GM18870 (cell line): ENCODE measurements at regions not wholly inside any gene's neighbourhood (a gene's known extent, or its start where the extent isn't known, plus 50 kb on each side); places are given as distances from the start of the nearest gene placed in this dataset.

ENCODE experiments used
- ATAC-seq: cut with Tn5 transposase; IDR thresholded peaks from one replicate; pipeline ENCODE4 v1.9.1; 2021; ENCODE audit warnings: moderate library complexity; ENCODE audit not compliant: unreplicated experiment

DNA sequence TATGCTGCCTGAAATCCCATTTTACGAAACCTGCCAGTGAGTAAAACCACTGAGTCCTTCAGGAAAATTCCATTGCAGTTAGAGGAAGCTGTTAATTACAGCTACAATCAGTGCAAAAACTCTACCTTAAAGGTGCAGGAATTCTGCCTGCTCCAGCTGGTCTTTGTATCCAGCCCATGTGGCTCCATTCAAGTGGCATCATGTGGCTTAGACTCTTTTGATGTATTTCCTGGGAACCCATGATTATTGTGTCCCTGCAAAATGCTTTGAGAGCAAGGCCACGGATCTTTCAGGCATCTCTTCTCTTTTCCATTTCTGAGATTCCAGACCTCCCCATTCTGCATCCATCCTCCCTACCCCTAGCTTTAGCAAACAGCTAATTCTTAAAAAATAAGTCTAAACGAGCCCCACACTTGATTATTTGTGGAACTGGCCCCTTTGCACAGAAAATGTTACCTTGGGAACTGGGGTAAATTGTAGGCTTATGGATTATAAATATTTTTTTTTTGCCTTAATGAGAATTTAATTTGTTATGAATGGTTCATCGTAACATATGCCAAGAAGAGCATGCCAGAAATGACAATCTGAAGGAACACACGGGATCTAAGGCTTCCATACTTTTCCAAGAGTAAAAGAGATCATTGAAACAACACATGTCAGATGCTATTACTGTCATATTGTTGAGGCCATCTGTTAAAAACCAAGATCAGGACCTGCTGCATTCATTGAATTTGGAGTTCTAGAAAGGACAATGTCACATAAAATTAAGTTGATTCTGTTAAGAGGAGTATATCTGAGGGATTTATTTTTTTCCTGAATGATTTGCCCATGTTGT, 144.6 kb downstream of the TPH2 start:
- no peak for ATAC-seq

DNA sequence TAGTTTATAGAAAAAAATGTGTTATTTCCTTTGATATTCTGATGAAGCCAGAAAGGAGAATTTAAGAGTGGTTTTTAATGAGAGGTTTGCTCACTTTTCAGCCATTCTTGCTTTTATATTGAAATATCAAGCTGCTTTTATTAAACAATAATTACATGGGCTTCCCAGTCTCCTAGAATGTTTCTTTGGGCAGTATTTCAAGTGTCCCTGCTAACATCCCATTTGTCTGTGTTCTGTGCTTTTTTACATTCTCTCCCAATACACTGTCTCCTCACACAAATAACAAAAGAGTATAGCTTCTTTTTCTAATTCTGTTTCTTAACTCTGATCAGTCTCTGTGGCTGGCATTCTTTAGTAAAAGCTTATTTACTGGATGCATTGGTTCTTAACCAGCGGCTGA, 145.4 kb downstream of the TPH2 start:
- ATAC-seq, result no peak

DNA sequence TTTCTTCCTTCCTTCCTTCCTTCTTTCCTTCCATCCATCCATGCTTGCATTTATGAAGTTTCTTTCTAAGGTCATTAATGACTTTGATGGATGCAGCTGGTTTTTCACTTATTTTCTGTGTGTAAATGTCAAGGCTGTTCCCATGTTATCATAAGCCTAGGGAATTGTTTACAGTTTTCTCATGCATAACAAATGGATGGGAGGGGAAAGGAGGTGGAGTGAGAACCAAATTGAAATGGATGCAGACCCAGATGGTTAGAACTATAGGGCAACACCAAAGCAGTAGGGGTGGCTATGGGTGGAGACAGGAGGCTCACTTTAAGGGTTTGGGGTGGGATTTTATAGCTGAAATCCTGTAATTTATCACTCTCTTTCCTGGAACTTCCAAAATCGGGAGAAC, 146.2 kb downstream of the TPH2 start:
- no peak for ATAC-seq

DNA sequence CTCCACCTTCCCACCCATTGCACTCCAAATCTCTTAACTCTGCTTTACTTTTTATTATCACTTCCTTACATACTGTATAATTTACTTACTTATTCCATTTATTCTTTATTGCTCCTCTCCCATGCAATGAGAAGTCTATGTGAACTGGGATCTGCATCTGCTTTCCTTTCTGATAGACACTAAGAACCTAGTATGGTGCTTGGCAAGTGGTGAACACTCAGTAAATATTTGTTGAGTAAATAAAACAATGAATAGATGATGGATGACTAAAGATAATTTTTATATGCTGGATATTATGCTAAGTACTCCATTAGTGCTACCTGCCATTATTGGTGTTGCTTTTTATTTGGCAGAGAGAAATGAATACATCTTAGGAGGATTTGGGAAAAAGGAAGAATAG, 151.0 kb downstream of the TPH2 start:
- ATAC-seq, result no peak

DNA sequence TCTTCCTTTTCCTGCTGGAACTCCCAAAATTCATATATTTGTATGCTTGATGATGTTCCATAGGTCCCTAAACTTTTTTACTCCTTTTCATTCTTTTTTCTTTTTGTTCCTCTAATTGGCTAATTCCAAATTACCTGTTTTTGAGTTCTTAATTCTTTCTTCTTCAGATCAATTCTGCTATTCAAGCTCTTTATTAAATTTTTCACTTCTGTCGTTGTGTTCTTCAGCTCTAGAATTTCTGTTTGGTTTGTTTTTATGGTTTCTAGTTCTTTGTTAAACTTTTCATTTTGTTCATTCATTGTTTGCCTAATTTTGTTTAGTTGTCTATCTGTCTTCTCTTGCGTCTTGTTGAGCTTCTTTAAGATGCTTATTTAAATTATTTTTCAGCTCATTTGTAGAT, 154.8 kb downstream of the TPH2 start:
- no peak for ATAC-seq

DNA sequence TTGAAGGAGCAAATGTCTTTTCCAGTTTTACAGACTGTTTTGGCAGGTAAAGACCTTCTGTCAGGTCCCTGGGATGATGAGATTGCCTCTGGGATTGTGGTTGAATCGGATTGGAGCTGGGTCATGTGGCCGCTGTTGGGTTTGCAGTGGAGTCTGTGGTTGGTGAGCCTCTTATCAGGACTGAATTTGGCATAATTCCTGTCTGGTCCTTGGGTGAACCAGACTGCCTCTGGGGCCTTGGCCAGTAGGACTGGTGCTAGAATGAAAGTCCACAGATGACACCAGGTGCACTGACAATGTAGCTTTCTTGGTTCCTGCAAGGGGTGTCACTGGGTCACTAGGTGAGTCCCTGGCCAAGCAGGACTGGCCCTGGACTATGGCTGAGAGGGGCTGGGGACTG, 155.3 kb downstream of the TPH2 start:
- no peak for ATAC-seq

DNA sequence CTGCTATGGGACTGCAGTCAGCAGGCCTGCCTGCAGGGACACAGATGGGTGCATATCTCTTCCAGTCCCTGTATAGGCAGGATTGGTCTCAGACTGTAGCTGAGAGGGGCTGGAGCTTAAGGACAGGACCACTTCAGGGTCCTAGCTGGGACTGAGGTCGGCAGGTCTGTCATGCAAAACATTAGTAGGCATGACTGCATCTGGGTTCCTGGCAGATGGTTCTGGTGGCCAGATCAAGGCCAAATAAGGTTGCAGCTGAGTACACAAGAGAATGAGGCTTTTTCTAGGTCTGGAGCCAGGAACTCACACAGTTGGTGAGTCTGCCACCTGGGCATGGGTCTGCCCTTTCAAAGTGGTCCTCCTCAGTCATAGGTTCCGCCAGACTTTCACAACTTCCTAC, 155.8 kb downstream of the TPH2 start:
- no peak for ATAC-seq

DNA sequence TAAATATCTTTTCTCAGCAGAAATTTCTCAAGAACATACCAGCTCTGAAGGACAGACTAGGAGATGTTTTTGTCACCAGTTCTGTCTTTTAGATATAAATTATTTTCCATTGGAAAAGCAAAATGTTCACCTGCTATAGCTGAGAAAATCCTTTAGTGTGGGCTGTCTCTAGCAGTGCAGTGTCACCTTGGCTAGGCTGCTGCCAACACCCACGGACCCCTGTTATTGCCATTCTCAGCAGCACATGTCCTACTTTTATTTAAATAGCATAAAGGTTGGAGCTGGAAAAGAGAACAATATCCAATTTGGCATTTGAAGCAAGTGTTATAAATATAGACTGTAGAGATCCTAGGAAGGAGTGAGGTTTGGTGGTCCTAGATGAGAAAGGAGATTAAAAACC, 156.4 kb downstream of the TPH2 start:
- ATAC-seq, result no peak

DNA sequence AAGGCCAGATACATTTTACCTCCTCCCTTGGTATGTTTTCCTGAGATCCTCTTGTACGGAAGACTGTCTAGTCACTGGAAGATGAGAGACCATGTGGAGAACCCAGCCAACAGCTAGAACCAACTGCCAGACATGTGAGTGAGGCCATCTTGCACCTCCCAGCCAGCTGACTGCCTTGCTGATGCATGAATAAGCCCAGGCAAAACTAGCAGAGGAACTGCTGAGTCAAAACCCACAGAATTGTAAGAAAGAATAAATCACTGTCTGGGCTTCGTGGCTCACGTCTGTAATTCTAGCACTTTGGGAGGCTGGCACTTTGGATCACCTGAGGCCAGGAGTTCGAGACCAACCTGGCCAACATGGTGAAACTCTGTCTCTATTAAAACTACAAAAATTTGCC, 160.0 kb downstream of the TPH2 start:
- ATAC-seq, result no peak

DNA sequence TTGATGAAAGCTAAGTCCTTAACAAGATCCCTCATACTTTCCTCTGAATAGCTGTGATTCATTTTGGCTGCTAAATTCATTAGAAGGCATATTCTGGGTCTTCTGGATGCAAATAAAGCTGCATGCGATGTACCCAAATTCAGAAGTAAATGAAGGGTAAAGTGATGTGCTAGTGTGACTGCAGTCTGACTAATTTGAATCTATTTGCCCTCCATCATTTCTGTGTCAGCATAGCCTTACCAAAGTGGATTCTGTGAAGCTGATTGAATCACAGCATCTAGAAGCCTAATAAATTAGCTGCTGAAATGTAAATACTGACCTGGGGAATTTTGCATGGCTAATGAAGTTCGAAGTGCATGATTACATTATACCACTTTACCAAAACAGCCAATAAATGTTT, 162.2 kb downstream of the TPH2 start:
- ATAC-seq, result no peak

DNA sequence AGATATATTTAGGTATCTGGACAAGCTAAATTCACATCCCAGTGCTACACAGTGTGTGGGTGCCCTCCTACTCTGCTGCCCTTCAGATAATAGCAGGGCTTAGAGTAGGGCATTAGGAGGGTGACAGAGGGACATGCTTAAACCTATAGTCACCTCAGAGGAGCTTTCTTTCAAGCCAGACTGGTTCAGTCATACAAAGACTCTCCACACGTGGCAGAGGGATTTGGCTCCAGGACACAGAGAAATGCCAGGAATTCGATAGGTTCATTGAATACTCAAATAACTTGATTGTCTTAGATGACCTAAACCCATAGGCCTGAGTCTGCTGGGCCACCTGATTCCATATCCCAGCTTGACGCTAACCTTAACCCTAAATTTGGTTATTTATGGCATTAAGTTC, 163.5 kb downstream of the TPH2 start:
- ATAC-seq, result no peak

DNA sequence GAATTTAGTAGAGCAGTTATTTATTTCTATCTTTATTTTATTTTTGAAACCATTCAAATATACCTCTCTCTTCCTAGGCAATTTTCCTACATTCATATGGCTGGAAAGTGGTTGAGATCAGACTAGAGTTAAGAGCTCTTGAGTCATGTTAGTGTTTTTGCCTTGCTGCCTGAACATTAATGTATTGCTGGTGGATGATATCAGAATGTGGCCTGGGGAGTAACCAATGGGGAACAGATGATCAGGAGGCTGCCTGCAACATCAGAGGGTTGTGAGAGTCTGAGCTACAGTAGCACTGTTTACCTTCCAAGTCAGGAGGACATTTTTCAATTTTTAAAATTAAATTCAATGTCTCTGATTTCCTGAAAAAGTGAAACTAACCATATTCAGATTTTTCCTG, 166.3 kb upstream of the TRHDE start:
- ATAC-seq, result no peak

DNA sequence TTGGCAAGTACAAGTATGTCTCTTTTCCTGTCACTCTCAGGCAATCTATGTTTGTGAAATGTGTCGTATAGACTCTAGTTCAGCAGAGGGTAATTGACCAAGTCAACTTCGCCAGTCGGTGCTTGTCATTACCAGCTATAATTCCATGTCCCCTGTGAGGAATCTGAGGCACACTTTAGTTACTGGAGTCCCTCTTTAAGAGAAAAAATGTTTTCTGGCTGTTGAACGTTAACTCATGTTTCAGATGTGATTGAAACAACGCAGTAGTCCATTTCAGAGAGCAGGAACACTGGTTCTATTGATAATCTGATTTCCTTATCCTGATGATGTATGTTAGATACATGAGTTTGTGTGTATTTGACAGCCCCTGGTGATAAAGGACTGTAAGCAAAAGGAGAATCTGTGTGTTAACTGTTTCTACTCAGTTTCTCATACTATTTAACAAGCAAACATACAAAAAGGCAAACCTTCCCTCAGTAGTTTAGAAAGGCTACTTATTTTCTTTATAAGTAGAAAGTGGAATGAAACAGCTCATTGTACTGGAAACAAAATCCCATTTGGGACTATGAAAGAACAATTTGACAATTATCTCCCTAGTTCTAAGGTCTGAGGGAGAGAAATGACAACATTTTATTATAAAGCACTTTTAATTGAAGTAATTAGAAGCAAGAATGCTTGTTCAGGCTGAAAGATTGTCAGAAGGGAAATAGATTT, 161.1 kb upstream of the TRHDE start:
- ATAC-seq, result no peak

DNA sequence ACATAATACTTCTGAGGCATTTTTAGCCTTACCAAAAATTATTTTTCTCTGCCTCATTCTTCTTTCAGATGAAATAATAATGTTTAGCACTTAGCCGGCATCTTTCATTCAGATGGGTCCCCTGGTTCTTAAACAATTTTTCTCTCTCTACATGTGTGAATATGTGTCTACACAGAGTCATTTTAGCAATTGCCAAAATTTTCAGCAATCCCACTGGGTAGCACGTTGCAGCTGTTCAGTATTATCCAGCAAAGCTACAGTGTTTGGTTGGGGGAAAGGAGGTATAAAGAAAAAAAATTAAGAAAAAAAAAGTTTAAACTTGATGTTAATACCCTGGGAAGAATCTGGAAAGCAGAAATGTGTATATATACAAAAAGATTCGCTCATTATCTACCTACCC, 160.5 kb upstream of the TRHDE start:
- ATAC-seq, result no peak

DNA sequence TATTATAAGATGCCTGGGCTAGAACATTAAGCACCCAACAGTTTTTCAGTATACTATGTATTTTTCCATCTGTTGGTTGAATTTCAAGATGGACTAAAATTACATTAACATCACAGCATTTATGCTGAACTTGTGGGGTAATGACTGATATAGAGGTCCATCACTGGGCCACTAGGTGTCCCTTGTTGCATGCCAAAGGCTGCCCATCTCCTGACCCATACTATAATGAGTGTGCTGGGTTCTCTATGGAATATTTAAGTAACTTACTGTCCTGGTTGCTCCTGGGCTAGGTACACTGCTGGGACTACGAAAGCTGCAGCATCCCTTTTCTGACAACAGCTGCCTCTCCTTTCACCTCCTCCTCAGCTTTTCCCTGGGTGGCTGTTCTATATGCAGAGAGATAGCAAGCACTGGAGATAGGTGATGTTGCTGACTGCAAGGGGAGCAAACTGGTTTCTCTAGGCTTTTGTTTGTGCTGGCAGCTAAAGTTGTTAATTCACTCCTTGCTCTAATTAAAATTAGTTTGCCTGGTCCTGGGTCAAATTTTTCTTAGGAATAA, 138.6 kb upstream of the TRHDE start:
- ATAC-seq, result no peak

DNA sequence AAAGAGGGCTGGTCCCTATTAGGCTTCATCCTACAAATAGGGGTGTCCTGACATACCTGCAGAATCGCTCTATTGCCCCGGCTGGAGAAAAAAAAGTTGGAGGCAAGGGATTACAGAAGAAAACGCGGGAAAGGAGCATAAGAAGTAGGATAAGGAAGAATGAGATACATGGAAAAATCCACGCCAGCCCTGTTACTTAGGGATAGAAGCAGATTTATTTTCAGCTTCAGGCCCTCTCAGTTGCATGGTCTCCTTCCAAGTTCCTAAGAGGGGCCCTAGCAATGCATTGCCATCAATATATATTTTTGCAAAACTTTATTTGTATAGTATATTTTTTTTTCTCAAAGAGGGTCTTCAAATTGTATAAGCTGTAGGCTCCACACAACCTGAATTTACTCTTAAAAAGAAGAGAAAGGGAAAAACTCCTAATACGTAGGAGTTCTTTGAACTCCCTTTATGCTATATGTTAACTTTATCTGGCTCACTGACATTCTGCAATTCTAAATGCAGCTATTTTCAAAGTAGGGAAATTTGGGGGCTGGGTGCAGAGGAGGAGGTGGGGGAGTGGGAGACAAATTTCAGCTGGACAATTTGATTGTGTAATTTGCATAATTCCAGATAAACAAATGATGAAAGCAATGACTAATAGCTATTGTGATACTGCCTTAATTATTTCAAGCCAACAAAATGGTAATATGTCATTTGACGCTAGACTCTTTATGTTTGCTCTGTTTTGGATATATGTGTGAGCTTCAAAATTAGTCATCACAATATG, 137.7 kb upstream of the TRHDE start:
- no peak for ATAC-seq

DNA sequence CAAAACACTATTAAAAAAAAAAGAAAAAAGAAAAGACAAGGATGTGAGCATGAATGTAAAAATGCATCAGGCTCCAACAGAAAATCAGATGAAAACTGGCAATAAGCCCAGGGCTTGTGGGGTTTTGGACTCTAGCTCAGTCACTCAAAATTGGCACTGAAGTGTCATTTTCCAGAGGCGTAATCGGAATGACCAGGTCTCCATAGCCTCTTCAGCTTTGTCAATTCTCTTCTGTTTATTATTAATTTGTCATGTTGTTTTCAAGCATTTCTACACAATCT, 137.2 kb upstream of the TRHDE start:
- ATAC-seq, result no peak

DNA sequence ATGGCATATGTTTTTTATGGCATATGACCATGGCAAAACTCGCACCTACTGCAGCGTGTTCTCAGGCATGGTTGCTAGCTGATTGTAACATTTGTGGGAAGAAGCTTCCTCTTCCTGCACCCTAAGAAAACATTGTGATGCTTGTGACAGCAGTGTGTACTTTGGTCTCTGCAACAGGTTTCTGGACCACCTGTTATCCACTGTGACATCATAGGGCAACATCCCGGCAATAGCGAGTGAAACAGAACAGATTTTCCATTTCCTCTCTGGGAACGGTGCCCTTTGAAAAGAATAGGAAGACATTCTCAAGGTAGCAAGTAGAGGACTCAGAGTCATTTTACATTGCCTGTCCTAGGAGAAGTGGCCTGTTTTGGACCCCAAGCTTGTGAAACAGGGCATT, 135.4 kb upstream of the TRHDE start:
- ATAC-seq, result no peak

DNA sequence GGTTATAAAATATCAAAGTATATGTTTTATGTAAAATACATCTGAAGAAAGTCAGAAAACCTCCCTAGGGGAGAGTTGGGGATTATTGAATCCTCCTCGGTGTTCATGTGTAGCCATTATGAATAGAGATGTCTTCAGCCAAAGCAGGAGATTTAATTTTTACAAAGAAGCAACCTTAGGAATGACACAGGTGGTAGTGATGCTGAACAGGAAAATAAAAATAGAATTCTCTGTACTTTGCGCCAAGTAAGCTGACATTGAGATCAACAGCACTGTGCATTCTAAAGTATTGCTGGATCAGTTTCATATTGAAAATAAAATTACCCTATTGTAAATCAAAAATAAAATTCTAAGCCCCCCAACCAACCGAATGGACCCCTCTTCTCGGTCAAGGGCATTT, 132.8 kb upstream of the TRHDE start:
- no peak for ATAC-seq

DNA sequence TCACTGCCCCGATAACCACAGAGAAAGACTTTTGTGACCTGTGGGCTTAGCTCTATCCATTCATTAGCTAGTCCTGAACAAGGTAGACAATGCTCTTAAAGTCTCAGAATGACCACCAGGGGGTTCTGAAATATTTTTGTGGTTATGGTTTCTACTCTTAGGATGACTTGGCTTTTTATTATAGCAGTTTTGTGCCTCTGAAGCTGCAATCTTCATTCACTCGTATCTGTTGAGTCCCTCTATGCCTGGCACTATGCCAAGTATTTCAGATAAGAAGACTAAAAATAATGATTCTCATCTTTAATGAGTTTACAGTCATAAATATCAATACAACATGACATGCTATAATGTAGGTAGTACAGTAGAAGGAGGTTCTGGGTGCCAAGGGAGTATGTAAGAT, 130.8 kb upstream of the TRHDE start:
- peak; percentile 99 for ATAC-seq

DNA sequence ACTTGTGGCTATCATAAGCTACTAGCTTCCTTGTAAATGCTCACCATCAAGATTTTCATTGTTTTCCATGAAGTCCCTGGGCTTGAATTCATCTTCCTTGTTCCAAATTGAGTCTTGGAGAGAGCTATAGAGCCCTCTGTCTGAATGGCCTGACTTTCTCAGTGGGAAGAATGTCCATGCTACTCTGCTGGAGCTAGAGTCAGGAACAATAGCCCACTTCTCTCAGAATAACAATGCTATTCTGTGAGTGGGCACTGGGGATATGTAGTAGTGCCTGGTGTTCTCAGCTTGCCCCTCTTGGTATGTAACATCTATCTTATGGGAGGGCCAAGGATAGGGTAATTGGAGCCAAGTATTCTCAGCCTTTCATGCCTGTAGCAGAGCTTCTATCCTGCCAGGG, 127.6 kb upstream of the TRHDE start:
- ATAC-seq, result no peak

DNA sequence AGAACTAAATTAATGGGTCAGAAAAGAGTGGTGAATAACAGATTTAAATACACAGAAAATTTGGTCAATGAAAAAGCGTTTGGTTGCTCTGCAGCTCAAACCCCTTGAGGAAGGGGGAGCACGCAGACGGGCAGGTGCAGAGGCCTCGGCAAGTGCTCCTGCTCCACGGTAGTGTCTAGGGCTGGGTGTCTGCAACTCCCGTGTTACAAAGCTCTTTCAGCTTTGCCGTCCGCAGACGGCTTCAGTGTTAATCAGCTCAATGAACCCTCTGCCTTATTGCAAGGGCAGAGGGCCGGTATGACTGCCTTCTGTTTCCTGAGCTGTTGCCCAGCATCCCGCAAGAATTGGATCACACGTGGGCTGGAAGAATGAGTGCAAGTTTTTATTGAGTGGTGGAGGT, 125.7 kb upstream of the TRHDE start:
- ATAC-seq, result no peak
